HFFc6 (cell line): ENCODE measurements at regions not wholly inside any gene's neighbourhood (a gene's known extent, or its start where the extent isn't known, plus 50 kb on each side); places are given as distances from the start of the nearest gene placed in this dataset.

Experiments
- DNase-seq: peaks from one replicate; pipeline ENCODE4 v3.0.0-alpha.2; 2018
- H3K27ac Mint-ChIP-seq: 2 replicates; pipeline ENCODE4 v1.8.0; 2020; ENCODE audit warnings: mild to moderate bottlenecking, mixed read lengths
- H3K27me3 Mint-ChIP-seq: 2 replicates; pipeline ENCODE4 v1.8.0; 2021; ENCODE audit warnings: mild to moderate bottlenecking, moderate library complexity, mixed read lengths; ENCODE audit not compliant: insufficient read depth
- H3K36me3 Mint-ChIP-seq: 2 replicates; pipeline ENCODE4 v1.8.0; 2021; ENCODE audit warnings: low read depth, mixed read lengths
- H3K4me1 Mint-ChIP-seq: 2 replicates; pipeline ENCODE4 v1.8.0; 2020; ENCODE audit warnings: low read depth, mixed read lengths
- H3K4me3 Mint-ChIP-seq: 2 replicates; pipeline ENCODE4 v1.8.0; 2020; ENCODE audit warnings: mild to moderate bottlenecking, moderate library complexity, mixed read lengths
- H3K9me3 Mint-ChIP-seq: 2 replicates; pipeline ENCODE4 v1.8.0; 2020; ENCODE audit warnings: mild to moderate bottlenecking, mixed read lengths
- CTCF ChIP-seq: fragments of 200-600 bp; sonication (generic); IDR thresholded peaks from 2 replicates; pipeline ENCODE4 v1.5.0; 2021; ENCODE audit warnings: antibody characterized with exemption, mild to moderate bottlenecking

- 0 out of 2 replicates have a peak, but pooled peaks cover 4% of the 10 kb centered on the region for H3K36me3 Mint-ChIP-seq
- no peak for DNase-seq
- peaks cover 58% of the 10 kb centered on the region for H3K9me3 Mint-ChIP-seq
- H3K4me3 Mint-ChIP-seq: no peak overlapping the region
- no peaks in the 10 kb centered on the region for H3K4me1 Mint-ChIP-seq
- H3K27ac Mint-ChIP-seq: no peak overlapping the region
- H3K27me3 Mint-ChIP-seq: no peaks in the 10 kb centered on the region; the same call in 1 of the 2 replicates
- TF ChIP-seq CTCF: no peak
These were observed 89.1 kb upstream of the LHCGR start for GRCh38 chr2:48844417-48845155.

- Mint-ChIP-seq H3K27me3 (no peaks in the 10 kb centered on the region; the same call in 1 of the 2 replicates), H3K9me3 (peaks cover 64% of the 10 kb centered on the region), H3K36me3 (no peaks in the 10 kb centered on the region), H3K27ac (no peak overlapping the region), H3K4me3 (no peak overlapping the region), H3K4me1 (no peaks in the 10 kb centered on the region)
- TF ChIP-seq CTCF: no peak
- DNase-seq: no peak
These were observed 85.6 kb upstream of the LHCGR start for GRCh38 chr2:48841126-48841525.

- Mint-ChIP-seq H3K27ac (no peak overlapping the region), H3K4me1 (no peaks in the 10 kb centered on the region), H3K36me3 (no peaks in the 10 kb centered on the region), H3K27me3 (no peaks in the 10 kb centered on the region), H3K4me3 (no peak overlapping the region), H3K9me3 (peaks cover 65% of the 10 kb centered on the region)
- no peak for TF ChIP-seq CTCF
- DNase-seq: no peak
These were observed 82.5 kb upstream of the LHCGR start for GRCh38 chr2:48838029-48838428.

GRCh38 chr2:48829569-48829968 lies 74.0 kb upstream of the LHCGR start:
- TF ChIP-seq CTCF: no peak
- no peak for DNase-seq
- H3K4me1 Mint-ChIP-seq: no peaks in the 10 kb centered on the region
- H3K36me3 Mint-ChIP-seq: no peaks in the 10 kb centered on the region
- no peak overlapping the region for H3K27ac Mint-ChIP-seq
- peaks cover 61% of the 10 kb centered on the region for H3K9me3 Mint-ChIP-seq
- no peak overlapping the region for H3K4me3 Mint-ChIP-seq
- H3K27me3 Mint-ChIP-seq: no peaks in the 10 kb centered on the region; the same call in 1 of the 2 replicates

GRCh38 chr2:48829036-48829435 lies 73.5 kb upstream of the LHCGR start:
- no peak for TF ChIP-seq CTCF
- no peaks in the 10 kb centered on the region for H3K36me3 Mint-ChIP-seq
- H3K27me3 Mint-ChIP-seq: no peaks in the 10 kb centered on the region; the same call in 1 of the 2 replicates
- H3K4me1 Mint-ChIP-seq: no peaks in the 10 kb centered on the region
- H3K9me3 Mint-ChIP-seq: peaks cover 56% of the 10 kb centered on the region
- no peak overlapping the region for H3K27ac Mint-ChIP-seq
- H3K4me3 Mint-ChIP-seq: no peak overlapping the region
- DNase-seq: no peak
